ENCODE measurements at regions not wholly inside any gene's neighbourhood (a gene's known extent, or its start where the extent isn't known, plus 50 kb on each side); places are given as distances from the start of the nearest gene placed in this dataset.
"Not testable (repeated sequence)": the region's sequence is repeated elsewhere in the genome, so short reads cannot be mapped to it uniquely, and the experiment has no call there.

GRCh38 chr6:92962846-92963245, 456.5 kb downstream of the EPHA7 start (continued):
- TF ChIP-seq TBP (IDR thresholded peaks at IDR 0.05; ENCODE audit: low read depth, low read length) (no peak), GTF2F1 (IDR thresholded peaks at IDR 0.05; ENCODE audit: borderline replicate concordance, low read depth, low read length) (no peak), EZH2 (IDR thresholded peaks at IDR 0.05; ENCODE audit: low read depth, low read length, severe bottlenecking) (no peak), SIRT6 (IDR thresholded peaks at IDR 0.05; ENCODE audit: low read length) (no peak), NANOG (IDR thresholded peaks at IDR 0.05; ENCODE audit: insufficient read depth, low read depth, low read length, poor library complexity, severe bottlenecking) (no peak), PHF8 (conservative IDR thresholded peaks at IDR 0.05; ENCODE audit: low read depth, low read length) (no peak), SP2 (IDR thresholded peaks at IDR 0.05; ENCODE audit: low read length) (no peak)

DNA sequence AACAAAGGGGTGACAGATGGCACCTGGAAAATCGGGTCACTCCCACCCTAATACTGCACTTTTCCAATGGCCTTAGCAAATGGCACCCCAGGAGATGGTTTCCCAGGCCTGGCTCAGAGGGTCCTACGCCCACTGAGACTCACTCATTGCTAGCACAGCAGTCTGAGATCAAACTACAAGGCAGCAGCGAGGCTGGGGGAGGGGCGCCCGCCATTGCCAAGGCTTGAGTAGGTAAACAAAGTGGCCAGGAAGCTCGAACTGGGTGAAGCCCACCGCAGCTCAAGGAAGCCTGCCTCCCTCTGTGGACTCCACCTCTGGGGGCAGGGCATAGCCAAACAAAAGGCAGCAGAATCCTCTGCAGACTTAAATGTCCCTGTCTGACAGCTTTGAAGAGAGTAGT, 467.2 kb downstream of the EPHA7 start:
- not testable (repeated sequence) for FAIRE-seq

More for the DNA sequence above, 467.2 kb downstream of the EPHA7 start:
- H3K56ac ChIP-seq (replicated peaks; ENCODE audit: insufficient read length, low read depth, low read length); H2BK5ac ChIP-seq (ENCODE audit: low read depth, low read length); H2BK15ac ChIP-seq (ENCODE audit: low read length); H2BK120ac ChIP-seq (replicated peaks; ENCODE audit: low read depth, low read length); H4K8ac ChIP-seq (ENCODE audit: extremely low read depth, insufficient read depth, low read length); H3K79me2 ChIP-seq (ENCODE audit: control insufficient read depth in 1 of 2, insufficient read depth in 2 of 2, low read length in 2 of 2); H2AK5ac ChIP-seq (ENCODE audit: low read depth, low read length); H3K14ac ChIP-seq (ENCODE audit: insufficient read length); H2BK20ac ChIP-seq (ENCODE audit: low read length); H3K4me3 ChIP-seq (ENCODE audit: extremely low read depth in 1 of 4, insufficient read depth in 2 of 4, low read depth in 3 of 4, low read length in 4 of 4); H3K4me1 ChIP-seq (replicated peaks in 1 of 4; ENCODE audit: control insufficient read depth in 3 of 4, insufficient read depth in 4 of 4, low read length in 3 of 4); H3K27ac ChIP-seq (ENCODE audit: low read depth, low read length); H3K4ac ChIP-seq (replicated peaks; ENCODE audit: insufficient read length, low read depth, low read length); POLR2A ChIA-PET (ENCODE audit: partially characterized antibody); H3K9ac ChIP-seq (replicated peaks in 1 of 4; ENCODE audit: extremely low read depth in 1 of 4, low read depth in 3 of 4, low read length in 3 of 4); H3K79me1 ChIP-seq (ENCODE audit: low read depth, low read length); H2AFZ ChIP-seq (ENCODE audit: low read length); H3K36me3 ChIP-seq (ENCODE audit: control insufficient read depth in 2 of 4, insufficient read depth in 4 of 4, low read length in 3 of 4); H3K9me3 ChIP-seq (ENCODE audit: insufficient read depth in 2 of 2, low read depth in 1 of 2, low read length in 1 of 2); H4K91ac ChIP-seq (replicated peaks; ENCODE audit: insufficient read length, low read length); H4K20me1 ChIP-seq (replicated peaks in 1 of 2; ENCODE audit: control insufficient read depth in 1 of 2, insufficient read depth in 2 of 2, low read length in 2 of 2); H3K18ac ChIP-seq (ENCODE audit: extremely low read depth, low read length); H3K27me3 ChIP-seq (replicated peaks in 1 of 4; ENCODE audit: control insufficient read depth in 3 of 4, extremely low read depth in 1 of 4, insufficient read depth in 3 of 4, low read length in 3 of 4); DNase-seq (ENCODE audit: low read depth in 1 of 2, low spot score in 2 of 2); H2BK12ac ChIP-seq (ENCODE audit: low read depth, low read length); H3K23ac ChIP-seq (ENCODE audit: insufficient read length); H4K5ac ChIP-seq (ENCODE audit: insufficient read length, low read depth, low read length); H3K23me2 ChIP-seq (ENCODE audit: low read depth, low read length); H3K4me2 ChIP-seq (ENCODE audit: insufficient read depth in 1 of 2, low read depth in 2 of 2, low read length in 2 of 2): not testable (repeated sequence)
- 93% methylated on average over 6 of the region's 7 CpGs; no CpG with 5 or more reads in 1 of the 2 experiments for WGBS, 2 experiments (ENCODE audit: extremely low coverage in 1 of 2, insufficient coverage in 1 of 2, insufficient read length in 1 of 2, insufficient replicate concordance in 2 of 2, low coverage in 1 of 2, low lambda C conversion rate in 2 of 2, missing lambda C conversion rate in 1 of 2)
- CTCF ChIA-PET (ENCODE audit: partially characterized antibody): interaction anchor here (0.6 kb wide), 1 partner anchor 28 kb away, joined by 3 read pairs; no protein-coding TSS in a partner anchor

Measured in H1 (cell line).